GM12891 (cell line): ENCODE measurements at regions not wholly inside any gene's neighbourhood (a gene's known extent, or its start where the extent isn't known, plus 50 kb on each side); places are given as distances from the start of the nearest gene placed in this dataset.

ENCODE experiments used
- POLR2A ChIP-seq: IDR thresholded peaks from 2 replicates; pipeline ENCODE4 v1.6.1; 2011; ENCODE audit warnings: low read depth, low read length, control low read depth
- POLR2AphosphoS5 ChIP-seq: IDR thresholded peaks from 2 replicates; pipeline ENCODE4 v1.6.1; 2011; ENCODE audit warnings: low read depth, low read length, control low read depth
- POU2F2 ChIP-seq: IDR thresholded peaks from 2 replicates; pipeline ENCODE4 v1.6.1; 2011; ENCODE audit warnings: low read depth, mild to moderate bottlenecking, control low read depth, low read length, moderate library complexity
- SPI1 ChIP-seq: IDR thresholded peaks from 2 replicates; pipeline ENCODE4 v1.6.1; 2011; ENCODE audit warnings: low read depth, low read length, control low read depth
- TAF1 ChIP-seq: IDR thresholded peaks from 2 replicates; pipeline ENCODE4 v1.6.1; 2011; ENCODE audit warnings: low read depth, low read length, control low read depth

DNA sequence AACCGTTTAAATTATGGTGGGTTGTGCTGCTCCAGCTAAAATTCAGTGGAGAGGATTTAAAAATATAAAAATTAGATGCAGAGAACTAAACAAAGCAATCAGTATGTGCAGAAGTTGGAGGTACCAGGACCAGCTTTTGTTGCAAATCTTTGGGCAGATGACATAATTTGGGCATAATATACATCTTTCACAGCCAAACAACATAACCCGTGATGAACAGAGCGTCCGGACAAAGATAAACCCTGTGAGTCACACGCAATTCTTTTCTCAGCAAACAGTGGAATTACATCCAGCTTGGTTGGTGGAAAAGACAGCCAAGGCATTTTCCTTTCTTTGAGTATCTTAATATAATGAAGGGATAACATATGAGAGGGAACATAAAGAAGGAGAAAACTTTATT, 419.4 kb upstream of the ADAMTS9 start:
- TF ChIP-seq TAF1: no peak
- TF ChIP-seq POLR2A: no peak
- TF ChIP-seq POLR2AphosphoS5: no peak
- TF ChIP-seq SPI1: no peak
- no peak for TF ChIP-seq POU2F2
